ENCODE measurements at regions not wholly inside any gene's neighbourhood (a gene's known extent, or its start where the extent isn't known, plus 50 kb on each side); places are given as distances from the start of the nearest gene placed in this dataset.
"Not testable (repeated sequence)": the region's sequence is repeated elsewhere in the genome, so short reads cannot be mapped to it uniquely, and the experiment has no call there.

- H3K27me3 ChIP-seq (ENCODE audit: insufficient read depth, low read length); H3K27ac ChIP-seq (ENCODE audit: low read depth, low read length); FAIRE-seq; H3K9me3 Mint-ChIP-seq (ENCODE audit: unreplicated experiment); H3K4me1 ChIP-seq (ENCODE audit: insufficient read depth, low read length); DNase-seq (ENCODE audit: low read depth); H3K79me2 ChIP-seq (ENCODE audit: insufficient read depth, low read length); H3K4me2 ChIP-seq (ENCODE audit: low read length); H3K27ac Mint-ChIP-seq (ENCODE audit: unreplicated experiment); H3K4me3 Mint-ChIP-seq (ENCODE audit: unreplicated experiment); H2AFZ ChIP-seq (ENCODE audit: low read depth, low read length); H3K9me3 ChIP-seq (ENCODE audit: insufficient read depth, low read depth, low read length); H3K9ac ChIP-seq (ENCODE audit: low read length); H3K27me3 Mint-ChIP-seq (ENCODE audit: low read depth, unreplicated experiment); H3K36me3 Mint-ChIP-seq (ENCODE audit: low read depth, unreplicated experiment); H4K20me1 ChIP-seq (ENCODE audit: insufficient read depth, low read length); H3K4me3 ChIP-seq (ENCODE audit: insufficient read depth, low read depth, low read length); H3K4me1 Mint-ChIP-seq (ENCODE audit: low read depth, unreplicated experiment); H3K36me3 ChIP-seq (ENCODE audit: insufficient read depth, low read length): not testable (repeated sequence)
These were observed 103.3 kb downstream of the GOLGA6L6 start for GRCh38 chr15:20438255-20438654.

GRCh38 chr15:20433468-20433867 lies 108.1 kb downstream of the GOLGA6L6 start:
- not testable (repeated sequence) for H3K27ac ChIP-seq (ENCODE audit: low read depth, low read length); H3K27me3 Mint-ChIP-seq (ENCODE audit: low read depth, unreplicated experiment); H3K4me1 ChIP-seq (ENCODE audit: insufficient read depth, low read length); H3K4me2 ChIP-seq (ENCODE audit: low read length); H2AFZ ChIP-seq (ENCODE audit: low read depth, low read length); H3K27ac Mint-ChIP-seq (ENCODE audit: unreplicated experiment); H3K9me3 ChIP-seq (ENCODE audit: insufficient read depth, low read depth, low read length); H4K20me1 ChIP-seq (ENCODE audit: insufficient read depth, low read length); H3K4me1 Mint-ChIP-seq (ENCODE audit: low read depth, unreplicated experiment); FAIRE-seq; H3K27me3 ChIP-seq (ENCODE audit: insufficient read depth, low read length); H3K79me2 ChIP-seq (ENCODE audit: insufficient read depth, low read length); H3K9ac ChIP-seq (ENCODE audit: low read length); H3K4me3 ChIP-seq (ENCODE audit: insufficient read depth, low read depth, low read length); DNase-seq (ENCODE audit: low read depth); H3K36me3 Mint-ChIP-seq (ENCODE audit: low read depth, unreplicated experiment); H3K9me3 Mint-ChIP-seq (ENCODE audit: unreplicated experiment); H3K36me3 ChIP-seq (ENCODE audit: insufficient read depth, low read length); H3K4me3 Mint-ChIP-seq (ENCODE audit: unreplicated experiment)

- not testable (repeated sequence) for H3K27me3 Mint-ChIP-seq (ENCODE audit: low read depth, unreplicated experiment); H3K4me3 ChIP-seq (ENCODE audit: insufficient read depth, low read depth, low read length); H3K9ac ChIP-seq (ENCODE audit: low read length); H3K9me3 Mint-ChIP-seq (ENCODE audit: unreplicated experiment); H3K79me2 ChIP-seq (ENCODE audit: insufficient read depth, low read length); H4K20me1 ChIP-seq (ENCODE audit: insufficient read depth, low read length); FAIRE-seq; H3K4me2 ChIP-seq (ENCODE audit: low read length); H2AFZ ChIP-seq (ENCODE audit: low read depth, low read length); H3K27me3 ChIP-seq (ENCODE audit: insufficient read depth, low read length); H3K27ac Mint-ChIP-seq (ENCODE audit: unreplicated experiment); DNase-seq (ENCODE audit: low read depth); H3K27ac ChIP-seq (ENCODE audit: low read depth, low read length); H3K4me3 Mint-ChIP-seq (ENCODE audit: unreplicated experiment); H3K36me3 Mint-ChIP-seq (ENCODE audit: low read depth, unreplicated experiment); H3K4me1 Mint-ChIP-seq (ENCODE audit: low read depth, unreplicated experiment); H3K4me1 ChIP-seq (ENCODE audit: insufficient read depth, low read length); H3K9me3 ChIP-seq (ENCODE audit: insufficient read depth, low read depth, low read length); H3K36me3 ChIP-seq (ENCODE audit: insufficient read depth, low read length)
These were observed 111.1 kb downstream of the GOLGA6L6 start for GRCh38 chr15:20430495-20430894.

- H3K4me2 ChIP-seq (ENCODE audit: low read length); H3K9me3 Mint-ChIP-seq (ENCODE audit: unreplicated experiment); H3K79me2 ChIP-seq (ENCODE audit: insufficient read depth, low read length); H4K20me1 ChIP-seq (ENCODE audit: insufficient read depth, low read length); H3K4me1 Mint-ChIP-seq (ENCODE audit: low read depth, unreplicated experiment); H3K4me1 ChIP-seq (ENCODE audit: insufficient read depth, low read length); H3K4me3 Mint-ChIP-seq (ENCODE audit: unreplicated experiment); H3K36me3 Mint-ChIP-seq (ENCODE audit: low read depth, unreplicated experiment); H3K9ac ChIP-seq (ENCODE audit: low read length); H2AFZ ChIP-seq (ENCODE audit: low read depth, low read length); H3K27me3 Mint-ChIP-seq (ENCODE audit: low read depth, unreplicated experiment); H3K9me3 ChIP-seq (ENCODE audit: insufficient read depth, low read depth, low read length); FAIRE-seq; H3K36me3 ChIP-seq (ENCODE audit: insufficient read depth, low read length); H3K4me3 ChIP-seq (ENCODE audit: insufficient read depth, low read depth, low read length); H3K27ac ChIP-seq (ENCODE audit: low read depth, low read length); H3K27ac Mint-ChIP-seq (ENCODE audit: unreplicated experiment); H3K27me3 ChIP-seq (ENCODE audit: insufficient read depth, low read length); DNase-seq (ENCODE audit: low read depth): not testable (repeated sequence)
These were observed 120.9 kb downstream of the GOLGA6L6 start for GRCh38 chr15:20420710-20421109.

- not testable (repeated sequence) for FAIRE-seq; H4K20me1 ChIP-seq (ENCODE audit: insufficient read depth, low read length); H3K27ac Mint-ChIP-seq (ENCODE audit: unreplicated experiment); H3K4me1 Mint-ChIP-seq (ENCODE audit: low read depth, unreplicated experiment); H3K27me3 Mint-ChIP-seq (ENCODE audit: low read depth, unreplicated experiment); H3K79me2 ChIP-seq (ENCODE audit: insufficient read depth, low read length); H2AFZ ChIP-seq (ENCODE audit: low read depth, low read length); H3K4me3 ChIP-seq (ENCODE audit: insufficient read depth, low read depth, low read length); H3K4me2 ChIP-seq (ENCODE audit: low read length); DNase-seq (ENCODE audit: low read depth); H3K36me3 ChIP-seq (ENCODE audit: insufficient read depth, low read length); H3K27ac ChIP-seq (ENCODE audit: low read depth, low read length); H3K9ac ChIP-seq (ENCODE audit: low read length); H3K36me3 Mint-ChIP-seq (ENCODE audit: low read depth, unreplicated experiment); H3K27me3 ChIP-seq (ENCODE audit: insufficient read depth, low read length); H3K4me3 Mint-ChIP-seq (ENCODE audit: unreplicated experiment); H3K9me3 ChIP-seq (ENCODE audit: insufficient read depth, low read depth, low read length); H3K4me1 ChIP-seq (ENCODE audit: insufficient read depth, low read length)
- peaks cover 21% of the 10 kb centered on the region for H3K9me3 Mint-ChIP-seq (ENCODE audit: unreplicated experiment)
These were observed 125.0 kb downstream of the GOLGA6L6 start for GRCh38 chr15:20416618-20417017.

GRCh38 chr15:20409667-20410198 lies 131.9 kb downstream of the GOLGA6L6 start:
- not testable (repeated sequence) for H3K4me2 ChIP-seq (ENCODE audit: low read length); H3K4me1 ChIP-seq (ENCODE audit: insufficient read depth, low read length); H3K9ac ChIP-seq (ENCODE audit: low read length); H2AFZ ChIP-seq (ENCODE audit: low read depth, low read length); H3K27me3 Mint-ChIP-seq (ENCODE audit: low read depth, unreplicated experiment); H3K4me3 ChIP-seq (ENCODE audit: insufficient read depth, low read depth, low read length); H3K9me3 ChIP-seq (ENCODE audit: insufficient read depth, low read depth, low read length); H3K27me3 ChIP-seq (ENCODE audit: insufficient read depth, low read length); H4K20me1 ChIP-seq (ENCODE audit: insufficient read depth, low read length); H3K27ac Mint-ChIP-seq (ENCODE audit: unreplicated experiment); FAIRE-seq; H3K27ac ChIP-seq (ENCODE audit: low read depth, low read length); DNase-seq (ENCODE audit: low read depth); H3K36me3 Mint-ChIP-seq (ENCODE audit: low read depth, unreplicated experiment); H3K79me2 ChIP-seq (ENCODE audit: insufficient read depth, low read length); H3K4me3 Mint-ChIP-seq (ENCODE audit: unreplicated experiment); H3K36me3 ChIP-seq (ENCODE audit: insufficient read depth, low read length); H3K4me1 Mint-ChIP-seq (ENCODE audit: low read depth, unreplicated experiment)
- H3K9me3 Mint-ChIP-seq (ENCODE audit: unreplicated experiment), result peaks cover 11% of the 10 kb centered on the region
